Cardiac muscle cell (in vitro differentiated cells and primary cell): ENCODE measurements at regions not wholly inside any gene's neighbourhood (a gene's known extent, or its start where the extent isn't known, plus 50 kb on each side); places are given as distances from the start of the nearest gene placed in this dataset.

ENCODE experiments used
- DNase-seq, 2 donors: peaks; one replicate each; pipeline versions ENCODE4 v3.0.0 to v3.0.0-alpha.2; 2010 to 2017; ENCODE audit warnings: low read depth in 1 of 2, low spot score in 1 of 2
- H3K27ac ChIP-seq: fragments of 200-600 bp; sonication (generic); 2 replicates; pipeline ENCODE4 v1.5.1; 2016
- H3K27me3 ChIP-seq: fragments of 200-600 bp; sonication (generic); 2 replicates; pipeline ENCODE4 v1.6.0; 2016; ENCODE audit warnings: control low read depth
- H3K36me3 ChIP-seq: fragments of 200-600 bp; sonication (generic); 2 replicates; pipeline ENCODE4 v1.5.1; 2016; ENCODE audit warnings: control low read depth
- H3K4me1 ChIP-seq: fragments of 200-600 bp; sonication (generic); 2 replicates; pipeline ENCODE4 v1.8.1; 2017; ENCODE audit warnings: low read depth, mild to moderate bottlenecking, mixed run types
- H3K4me3 ChIP-seq: fragments of 200-600 bp; sonication (generic); 2 replicates; pipeline ENCODE4 v1.5.1; 2016; ENCODE audit warnings: mild to moderate bottlenecking
- H3K9me3 ChIP-seq: fragments of 200-600 bp; sonication (generic); 2 replicates; pipeline ENCODE4 v1.5.1; 2017; ENCODE audit warnings: low read depth, mild to moderate bottlenecking, control low read depth
- TF ChIP-seq, protein P1 (sequence below): IDR thresholded peaks from 2 replicates; pipeline ENCODE4 v1.5.1; 2012; ENCODE audit warnings: low read depth, mild to moderate bottlenecking, low read length

DNA sequence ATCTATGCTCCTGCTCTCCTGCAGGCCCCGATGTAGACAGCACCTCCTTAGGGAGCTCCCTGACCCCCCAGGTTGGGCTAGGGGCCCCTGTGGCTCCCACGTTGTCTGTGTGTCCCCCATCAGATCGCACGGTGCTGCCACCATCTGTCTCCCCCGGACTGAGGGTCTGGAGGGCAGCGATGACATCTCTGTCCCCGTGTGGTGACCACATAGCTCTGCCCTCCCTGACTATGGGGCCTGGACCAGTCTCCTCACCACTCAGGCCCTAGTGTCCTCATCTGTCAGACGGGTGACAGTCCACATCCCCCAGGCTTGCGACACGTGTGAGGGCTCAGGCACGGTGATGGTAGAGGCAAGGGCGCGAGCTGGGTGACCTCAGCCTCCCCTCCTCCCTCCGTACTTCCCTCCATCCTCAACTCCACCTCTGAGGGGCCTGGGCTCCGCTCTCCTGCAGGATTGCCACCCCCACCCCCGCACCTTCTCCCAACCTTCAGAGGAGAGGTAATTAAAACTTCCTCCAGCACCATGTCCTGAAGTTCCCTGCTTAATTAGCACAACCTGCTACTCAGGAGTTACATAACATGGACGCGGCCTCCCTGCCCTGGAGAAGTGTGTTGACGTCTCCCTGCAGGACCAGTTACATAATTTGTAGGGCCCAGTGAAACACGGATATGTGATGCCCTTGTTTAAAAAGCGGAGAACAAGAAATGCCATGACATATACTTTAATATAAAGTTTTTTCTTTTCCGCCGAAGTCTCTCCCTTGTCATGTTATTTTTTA, 288.2 kb downstream of the PTPRU start:
- Histone ChIP-seq H3K27me3 (no peaks in the 10 kb centered on the region), H3K27ac (no peak overlapping the region), H3K36me3 (no peaks in the 10 kb centered on the region), H3K4me1 (no peaks in the 10 kb centered on the region), H3K4me3 (no peak overlapping the region), H3K9me3 (no peaks in the 10 kb centered on the region)
- TF ChIP-seq, protein P1, sequence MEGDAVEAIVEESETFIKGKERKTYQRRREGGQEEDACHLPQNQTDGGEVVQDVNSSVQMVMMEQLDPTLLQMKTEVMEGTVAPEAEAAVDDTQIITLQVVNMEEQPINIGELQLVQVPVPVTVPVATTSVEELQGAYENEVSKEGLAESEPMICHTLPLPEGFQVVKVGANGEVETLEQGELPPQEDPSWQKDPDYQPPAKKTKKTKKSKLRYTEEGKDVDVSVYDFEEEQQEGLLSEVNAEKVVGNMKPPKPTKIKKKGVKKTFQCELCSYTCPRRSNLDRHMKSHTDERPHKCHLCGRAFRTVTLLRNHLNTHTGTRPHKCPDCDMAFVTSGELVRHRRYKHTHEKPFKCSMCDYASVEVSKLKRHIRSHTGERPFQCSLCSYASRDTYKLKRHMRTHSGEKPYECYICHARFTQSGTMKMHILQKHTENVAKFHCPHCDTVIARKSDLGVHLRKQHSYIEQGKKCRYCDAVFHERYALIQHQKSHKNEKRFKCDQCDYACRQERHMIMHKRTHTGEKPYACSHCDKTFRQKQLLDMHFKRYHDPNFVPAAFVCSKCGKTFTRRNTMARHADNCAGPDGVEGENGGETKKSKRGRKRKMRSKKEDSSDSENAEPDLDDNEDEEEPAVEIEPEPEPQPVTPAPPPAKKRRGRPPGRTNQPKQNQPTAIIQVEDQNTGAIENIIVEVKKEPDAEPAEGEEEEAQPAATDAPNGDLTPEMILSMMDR = no peak
- no peak for DNase-seq

- Histone ChIP-seq H3K27me3 (no peaks in the 10 kb centered on the region), H3K4me1 (no peaks in the 10 kb centered on the region), H3K27ac (no peak overlapping the region), H3K9me3 (no peaks in the 10 kb centered on the region), H3K4me3 (no peak overlapping the region), H3K36me3 (no peaks in the 10 kb centered on the region)
- DNase-seq = no peak
- TF ChIP-seq, protein P1 = no peak
Measured at GRCh38 chr1:29523576-29523975, 287.3 kb downstream of the PTPRU start.

DNA sequence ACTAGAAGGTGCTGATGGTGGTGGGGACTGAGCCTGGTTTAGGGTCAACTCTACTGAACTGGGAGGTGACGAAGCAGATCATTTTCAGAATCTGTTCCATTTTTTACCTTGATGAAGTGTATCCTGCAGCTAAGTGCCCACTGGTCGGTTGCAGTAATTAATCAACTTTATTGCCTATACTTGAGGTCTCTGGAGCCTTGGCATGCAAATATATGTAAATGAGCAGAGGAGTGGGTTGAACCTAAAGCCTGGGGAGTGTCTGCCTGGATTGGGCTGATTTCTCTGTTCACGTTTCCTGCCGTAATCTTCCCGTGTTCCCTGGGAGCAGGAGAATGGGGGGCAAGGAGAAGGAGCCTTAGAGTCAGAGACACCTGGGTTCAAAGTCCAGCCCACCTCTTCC, 286.8 kb downstream of the PTPRU start:
- Histone ChIP-seq H3K36me3 (no peaks in the 10 kb centered on the region), H3K4me1 (no peaks in the 10 kb centered on the region), H3K9me3 (no peaks in the 10 kb centered on the region), H3K27ac (no peak overlapping the region), H3K27me3 (no peaks in the 10 kb centered on the region), H3K4me3 (no peak overlapping the region)
- no peak for DNase-seq
- TF ChIP-seq, protein P1 = no peak

DNA sequence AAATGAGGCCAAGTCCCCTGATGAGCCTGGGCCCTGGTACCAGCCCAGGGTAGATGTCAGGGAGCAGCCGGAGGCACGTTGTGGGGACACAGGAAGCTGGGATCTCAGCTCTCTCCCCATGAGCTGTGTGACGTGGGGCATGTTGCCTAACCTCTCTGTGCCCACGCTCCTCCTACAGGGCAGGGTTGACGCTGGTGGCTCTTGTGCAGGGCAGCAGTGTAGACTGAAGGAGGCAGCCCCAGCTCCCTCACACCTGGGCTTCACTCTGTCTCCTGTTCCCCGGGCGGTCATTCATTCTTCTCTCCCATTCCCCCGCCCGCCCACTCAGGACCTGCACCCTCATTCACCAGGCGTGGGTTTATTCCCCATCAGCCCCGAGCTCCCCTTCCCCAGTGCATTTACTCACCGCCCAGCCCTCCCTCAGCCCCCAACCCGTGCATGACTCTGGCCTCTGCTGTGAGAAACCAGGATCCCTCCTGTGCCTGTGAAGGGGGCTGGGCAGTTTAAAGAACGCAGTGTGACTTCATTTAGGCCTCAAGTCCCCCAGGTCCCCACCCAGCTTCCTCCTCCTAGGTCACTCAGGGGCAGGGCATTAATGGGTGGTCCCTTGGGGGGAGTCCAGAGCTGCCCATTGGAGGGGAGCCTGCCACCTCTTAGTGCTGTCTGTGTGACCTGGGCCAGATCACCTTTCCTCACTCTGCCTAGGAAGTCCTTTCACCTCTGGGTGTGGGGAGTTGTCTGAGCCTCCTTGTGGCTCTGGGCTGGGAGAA, 285.7 kb downstream of the PTPRU start:
- DNase-seq = no peak
- Histone ChIP-seq H3K27ac (no peak overlapping the region), H3K36me3 (no peaks in the 10 kb centered on the region), H3K27me3 (no peaks in the 10 kb centered on the region), H3K4me1 (no peaks in the 10 kb centered on the region), H3K4me3 (no peak overlapping the region), H3K9me3 (no peaks in the 10 kb centered on the region)
- TF ChIP-seq, protein P1 = no peak

DNA sequence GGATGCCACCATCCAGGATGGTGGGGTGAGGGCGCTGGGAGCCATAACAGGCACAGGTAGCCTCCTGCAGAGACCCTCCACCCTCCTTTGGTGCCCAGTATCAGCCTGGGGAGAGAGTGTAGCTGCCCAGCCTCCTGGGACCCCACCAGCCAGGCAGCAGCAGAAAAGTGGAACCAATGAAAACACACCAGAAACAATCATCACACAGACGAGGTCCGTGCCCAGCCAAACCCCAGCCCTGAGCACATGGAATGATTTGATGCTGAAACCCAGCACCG, 285.1 kb downstream of the PTPRU start:
- no peaks in the 10 kb centered on the region for H3K36me3 ChIP-seq
- no peak for DNase-seq
- H3K4me1 ChIP-seq = no peaks in the 10 kb centered on the region
- H3K27ac ChIP-seq = no peak overlapping the region
- H3K27me3 ChIP-seq = no peaks in the 10 kb centered on the region
- no peak overlapping the region for H3K4me3 ChIP-seq
- TF ChIP-seq, protein P1 = no peak
- H3K9me3 ChIP-seq = no peaks in the 10 kb centered on the region
